ENCODE measurements at regions not wholly inside any gene's neighbourhood (a gene's known extent, or its start where the extent isn't known, plus 50 kb on each side); places are given as distances from the start of the nearest gene placed in this dataset.

DNA sequence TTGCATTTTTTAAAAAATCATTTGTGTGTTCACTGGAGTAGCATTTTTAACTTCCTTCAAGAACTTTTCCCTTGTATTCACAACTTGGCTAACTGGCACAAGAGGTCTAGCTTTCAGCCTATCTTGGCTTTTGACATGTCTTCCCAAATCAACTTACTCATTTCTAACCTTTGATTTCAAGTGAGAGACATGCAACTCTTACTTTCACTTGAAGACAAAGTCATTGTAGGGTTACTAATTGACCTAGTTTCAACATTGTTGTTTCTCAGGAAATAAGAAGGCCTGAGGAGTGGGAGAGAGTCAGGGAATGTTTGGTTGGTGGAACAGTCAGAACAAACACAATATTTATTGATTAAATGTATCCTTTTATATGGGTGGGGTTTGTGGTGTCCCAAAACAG, 95.0 kb upstream of the C9orf72 start:
- TF ChIP-seq, protein P1, sequence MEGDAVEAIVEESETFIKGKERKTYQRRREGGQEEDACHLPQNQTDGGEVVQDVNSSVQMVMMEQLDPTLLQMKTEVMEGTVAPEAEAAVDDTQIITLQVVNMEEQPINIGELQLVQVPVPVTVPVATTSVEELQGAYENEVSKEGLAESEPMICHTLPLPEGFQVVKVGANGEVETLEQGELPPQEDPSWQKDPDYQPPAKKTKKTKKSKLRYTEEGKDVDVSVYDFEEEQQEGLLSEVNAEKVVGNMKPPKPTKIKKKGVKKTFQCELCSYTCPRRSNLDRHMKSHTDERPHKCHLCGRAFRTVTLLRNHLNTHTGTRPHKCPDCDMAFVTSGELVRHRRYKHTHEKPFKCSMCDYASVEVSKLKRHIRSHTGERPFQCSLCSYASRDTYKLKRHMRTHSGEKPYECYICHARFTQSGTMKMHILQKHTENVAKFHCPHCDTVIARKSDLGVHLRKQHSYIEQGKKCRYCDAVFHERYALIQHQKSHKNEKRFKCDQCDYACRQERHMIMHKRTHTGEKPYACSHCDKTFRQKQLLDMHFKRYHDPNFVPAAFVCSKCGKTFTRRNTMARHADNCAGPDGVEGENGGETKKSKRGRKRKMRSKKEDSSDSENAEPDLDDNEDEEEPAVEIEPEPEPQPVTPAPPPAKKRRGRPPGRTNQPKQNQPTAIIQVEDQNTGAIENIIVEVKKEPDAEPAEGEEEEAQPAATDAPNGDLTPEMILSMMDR (IDR thresholded peaks at IDR 0.05), result no peak
- no peak for TF ChIP-seq POLR2A (IDR thresholded peaks at IDR 0.05)
- no peaks in the 10 kb centered on the region for H3K27me3 ChIP-seq
- intact Hi-C loops (cut with DNase I), result no loop called here

DNA sequence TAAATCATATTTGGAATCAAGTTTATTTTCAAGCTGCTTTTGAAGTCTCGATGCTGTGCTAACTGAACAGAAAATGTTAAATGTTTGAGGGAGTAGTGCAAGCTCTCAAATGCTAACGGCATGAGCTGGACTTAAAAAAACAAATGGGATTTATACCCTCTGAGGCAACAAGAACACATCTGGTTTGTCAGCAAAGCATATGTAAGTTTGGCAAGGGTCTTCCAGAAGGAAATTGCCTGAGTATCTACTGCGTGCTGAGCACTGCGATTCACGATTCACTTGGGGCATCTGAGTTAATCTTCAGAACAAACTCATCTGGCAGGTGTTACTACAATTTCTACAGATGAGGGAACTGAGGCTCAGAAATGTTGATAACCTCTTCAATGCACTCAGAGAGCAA, 98.4 kb upstream of the C9orf72 start:
- intact Hi-C loops (cut with DNase I), result no loop called here
- Histone ChIP-seq H3K27ac (no peak overlapping the region), H3K4me1 (peaks cover 9 to 10% of the 10 kb centered on the region in 2 donors), H3K36me3 (no peaks in the 10 kb centered on the region), H3K27me3 (no peaks in the 10 kb centered on the region), H3K4me3 (replicated peaks in 1 of 3) (no peak overlapping the region), H3K9me3 (no peaks in the 10 kb centered on the region)
- WGBS, 2 donors, result 58 to 67% methylated on average over 5 of the region's 5 CpGs
- DNase-seq, result no peak
- TF ChIP-seq POLR2A (IDR thresholded peaks at IDR 0.05), result no peak

More for the DNA sequence above, 95.0 kb upstream of the C9orf72 start:
- no peak overlapping the region for H3K4me3 ChIP-seq (replicated peaks in 1 of 3)
- peaks cover 0 to under 1% of the 10 kb centered on the region in 2 donors for H3K4me1 ChIP-seq
- no peak overlapping the region for H3K27ac ChIP-seq
- no peak for DNase-seq
- no peaks in the 10 kb centered on the region for H3K9me3 ChIP-seq
- no peaks in the 10 kb centered on the region for H3K36me3 ChIP-seq

DNA sequence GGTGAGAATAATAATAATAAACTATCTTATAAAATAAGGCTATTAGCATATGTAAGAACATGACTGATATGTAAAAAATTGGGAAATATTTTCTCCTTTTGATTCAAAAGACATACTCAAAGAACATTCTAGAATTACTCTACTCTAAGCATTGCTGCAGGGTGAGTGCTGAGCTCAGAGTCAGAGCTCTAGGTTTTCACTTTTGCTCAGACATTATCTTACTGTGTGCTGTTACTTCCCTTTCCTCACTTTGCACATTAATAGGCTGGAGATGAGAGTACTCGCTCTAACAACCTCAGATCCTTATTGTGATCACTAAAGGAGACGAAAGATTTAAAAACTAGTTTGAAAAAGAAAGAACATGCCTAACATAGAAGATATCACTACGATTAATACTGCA, 99.4 kb upstream of the C9orf72 start:
- no peak for TF ChIP-seq POLR2A (IDR thresholded peaks at IDR 0.05)
- TF ChIP-seq, protein P1 (IDR thresholded peaks at IDR 0.05), result no peak
- no peak for DNase-seq
- WGBS, 2 donors, result 87 to 90% methylated on average over 3 of the region's 3 CpGs
- intact Hi-C loops (cut with DNase I), result no loop called here
- no peaks in the 10 kb centered on the region for H3K27me3 ChIP-seq
- H3K4me1 ChIP-seq, result peaks cover 9 to 10% of the 10 kb centered on the region in 2 donors
- H3K4me3 ChIP-seq (replicated peaks in 1 of 3), result no peak overlapping the region
- H3K36me3 ChIP-seq, result no peaks in the 10 kb centered on the region
- no peaks in the 10 kb centered on the region for H3K9me3 ChIP-seq
- H3K27ac ChIP-seq, result no peak overlapping the region

DNA sequence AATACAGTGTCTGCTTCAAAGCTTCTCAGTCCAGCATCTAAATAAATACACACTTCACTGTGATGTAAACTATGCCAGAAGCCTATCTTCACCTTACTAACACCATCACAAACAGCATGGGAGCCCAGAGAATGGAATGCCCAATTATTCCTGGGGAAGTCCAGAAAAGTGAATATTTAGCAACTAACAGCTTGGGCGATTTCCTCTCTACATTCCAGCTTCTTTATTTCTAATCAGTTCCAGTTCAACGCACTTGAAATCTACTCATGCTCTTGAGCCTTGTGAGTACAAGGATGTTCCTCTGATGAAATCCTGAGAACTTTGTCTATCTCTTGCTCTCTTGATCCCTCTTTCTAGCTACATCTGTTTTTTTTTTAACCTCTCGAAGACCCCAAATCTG, 100.4 kb upstream of the C9orf72 start:
- intact Hi-C loops (cut with DNase I), result no loop called here
- no peaks in the 10 kb centered on the region for H3K27me3 ChIP-seq
- H3K9me3 ChIP-seq, result no peaks in the 10 kb centered on the region
- no peaks in the 10 kb centered on the region for H3K36me3 ChIP-seq
- no peak overlapping the region for H3K27ac ChIP-seq
- TF ChIP-seq, protein P1 (IDR thresholded peaks at IDR 0.05), result no peak
- TF ChIP-seq POLR2A (IDR thresholded peaks at IDR 0.05), result no peak
- no peak for DNase-seq
- H3K4me1 ChIP-seq, result peaks cover 9 to 10% of the 10 kb centered on the region in 2 donors
- no peak overlapping the region for H3K4me3 ChIP-seq (replicated peaks in 1 of 3)
- 61 to 69% methylated on average over 3 of the region's 3 CpGs for WGBS, 2 donors

DNA sequence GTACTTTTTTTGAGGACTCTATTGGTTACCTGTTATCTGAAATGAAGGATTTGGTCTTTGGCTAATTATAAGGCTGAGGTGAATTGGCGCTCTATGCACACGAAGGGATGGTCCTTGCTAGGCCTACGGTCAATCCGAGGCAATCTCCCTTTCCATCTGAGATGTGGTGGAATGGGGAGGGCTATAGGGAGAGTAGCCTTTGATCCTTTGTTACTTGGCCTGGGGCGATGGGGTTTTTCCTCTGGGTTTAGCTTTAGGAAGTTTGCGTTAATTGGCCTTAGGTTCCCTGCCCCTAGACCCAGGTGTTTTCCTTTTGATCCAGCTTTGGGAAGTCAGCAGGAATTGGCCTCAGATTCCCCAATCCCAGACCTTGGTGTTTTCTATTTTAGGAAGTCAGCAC, 102.1 kb upstream of the C9orf72 start:
- Histone ChIP-seq H3K27ac (no peak overlapping the region), H3K4me3 (replicated peaks in 1 of 3) (no peak overlapping the region), H3K36me3 (no peaks in the 10 kb centered on the region), H3K9me3 (no peaks in the 10 kb centered on the region), H3K4me1 (peaks cover 9 to 10% of the 10 kb centered on the region in 2 donors), H3K27me3 (no peaks in the 10 kb centered on the region)
- TF ChIP-seq POLR2A (IDR thresholded peaks at IDR 0.05), result no peak
- TF ChIP-seq, protein P1 (IDR thresholded peaks at IDR 0.05), result no peak
- no peak for DNase-seq
- intact Hi-C loops (cut with DNase I), result no loop called here
- 93 to 94% methylated on average over 6 of the region's 6 CpGs for WGBS, 2 donors

DNA sequence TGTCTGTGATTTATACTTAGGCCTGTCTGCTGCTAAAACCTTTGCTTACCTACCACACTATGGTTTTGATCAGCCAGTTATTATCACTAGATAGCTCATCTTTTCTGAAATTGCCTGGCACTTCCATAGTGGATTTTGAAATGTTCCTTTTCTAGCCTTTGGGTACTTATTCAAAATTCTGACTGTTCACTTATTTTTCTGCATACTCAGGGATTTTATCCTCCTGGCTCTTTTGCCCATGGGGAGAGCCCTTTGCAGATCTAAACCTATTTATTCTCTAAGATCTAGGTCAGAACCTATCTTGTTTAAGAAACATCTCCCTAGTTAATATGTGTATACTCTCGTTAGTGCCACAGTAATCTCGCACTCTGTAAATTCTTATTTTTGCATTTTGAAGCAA, 103.5 kb upstream of the C9orf72 start:
- peaks cover 9 to 10% of the 10 kb centered on the region in 2 donors for H3K4me1 ChIP-seq
- no peak for TF ChIP-seq POLR2A (IDR thresholded peaks at IDR 0.05)
- TF ChIP-seq, protein P1 (IDR thresholded peaks at IDR 0.05), result no peak
- WGBS, 2 donors, result 89 to 92% methylated on average over 2 of the region's 2 CpGs
- H3K9me3 ChIP-seq, result no peaks in the 10 kb centered on the region
- no peaks in the 10 kb centered on the region for H3K27me3 ChIP-seq
- no peak for DNase-seq
- intact Hi-C loops (cut with DNase I), result no loop called here
- no peak overlapping the region for H3K27ac ChIP-seq
- no peak overlapping the region for H3K4me3 ChIP-seq (replicated peaks in 1 of 3)
- H3K36me3 ChIP-seq, result no peaks in the 10 kb centered on the region

All from thyroid gland (tissue), 4 donors.